Fibroblast of skin of left biceps (primary cell): ENCODE measurements at regions not wholly inside any gene's neighbourhood (a gene's known extent, or its start where the extent isn't known, plus 50 kb on each side); places are given as distances from the start of the nearest gene placed in this dataset.
"Not testable (repeated sequence)": the region's sequence is repeated elsewhere in the genome, so short reads cannot be mapped to it uniquely, and the experiment has no call there.

Source experiments
- DNase-seq, 2 experiments: peaks; one replicate each; pipeline ENCODE4 v3.0.0-alpha.2; 2013; ENCODE audit warnings: low read depth in 2 of 2

- DNase-seq: no peak
These were observed 939.1 kb downstream of the FSCB start for GRCh38 chr14:43568022-43568421.

DNA sequence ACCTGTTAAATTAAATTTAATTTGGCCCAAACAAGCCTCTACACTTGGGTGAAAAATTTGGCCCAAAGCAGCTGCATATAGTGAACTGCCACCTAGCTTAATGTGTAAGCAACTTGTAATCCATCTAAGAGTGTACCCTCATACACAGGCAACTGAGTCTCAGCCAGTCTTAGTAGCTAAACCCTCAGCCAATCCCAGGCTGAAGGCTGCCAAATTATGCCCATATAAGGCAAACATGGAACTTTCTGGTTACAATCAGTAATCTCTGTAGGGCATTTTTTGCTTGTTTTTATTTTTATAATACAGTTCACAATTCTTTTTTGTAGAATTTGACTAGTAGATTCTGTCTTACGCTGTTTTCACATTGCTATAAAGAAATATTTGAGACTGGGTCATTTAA is 958.7 kb downstream of the FSCB start:
- no peak for DNase-seq

GRCh38 chr14:43547596-43547995 is 959.5 kb downstream of the FSCB start:
- not testable (repeated sequence) for DNase-seq

GRCh38 chr14:43541356-43541755 is 965.7 kb downstream of the FSCB start:
- no peak for DNase-seq

DNA sequence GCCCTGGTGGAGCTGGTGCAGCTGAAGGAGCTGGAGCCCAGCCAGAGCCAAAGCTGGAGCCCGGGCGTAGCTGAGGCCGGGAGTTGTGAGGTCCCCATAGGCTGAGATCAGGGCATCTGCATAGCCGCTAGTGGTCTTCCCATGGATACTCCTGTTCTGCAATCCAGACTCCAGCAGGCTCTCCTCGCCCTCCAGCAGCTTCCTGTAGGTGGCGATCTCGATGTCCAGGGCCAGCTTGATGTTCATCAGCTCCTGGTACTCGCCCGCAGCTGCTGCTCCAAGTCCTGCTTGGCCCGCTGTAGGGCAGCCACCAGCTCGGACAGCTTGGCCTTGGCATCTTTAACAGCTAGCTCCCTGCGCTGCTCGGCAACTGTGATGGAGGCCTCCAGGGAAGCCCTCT is 966.1 kb downstream of the FSCB start:
- DNase-seq: no peak

- no peak for DNase-seq
These were observed 967.9 kb downstream of the FSCB start for GRCh38 chr14:43539210-43539609.

DNA sequence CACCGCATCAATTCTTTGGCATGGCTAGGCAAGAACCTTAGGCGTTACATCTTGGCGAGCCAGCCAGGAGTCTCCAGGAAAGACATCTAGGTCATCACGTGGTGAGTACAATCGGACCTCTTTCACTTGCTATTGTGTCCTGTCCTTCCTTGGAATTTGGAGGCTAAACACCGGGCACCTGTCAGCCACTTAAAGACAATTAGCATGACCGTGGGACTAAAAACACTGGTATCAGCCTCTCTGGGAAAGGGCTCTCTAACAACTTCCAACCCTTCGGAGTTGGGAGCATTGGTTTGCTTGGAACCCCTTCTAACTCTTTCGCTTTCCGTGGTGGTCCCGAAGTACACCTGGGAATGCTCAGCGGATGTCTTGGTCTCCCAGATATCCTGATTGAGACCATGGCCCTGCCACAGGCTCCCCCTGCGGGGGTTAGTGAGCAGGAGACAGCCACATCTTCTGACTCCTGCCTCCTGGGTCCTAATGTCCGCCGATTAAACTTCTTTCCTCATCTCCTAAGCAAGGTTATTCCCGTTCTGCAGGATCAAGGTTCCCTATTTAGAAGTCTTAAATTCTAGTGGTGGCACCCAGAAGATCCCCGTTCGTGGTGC is 971.7 kb downstream of the FSCB start:
- no peak for DNase-seq

- DNase-seq: no peak
These were observed 974.2 kb downstream of the FSCB start for GRCh38 chr14:43532825-43533416.

DNA sequence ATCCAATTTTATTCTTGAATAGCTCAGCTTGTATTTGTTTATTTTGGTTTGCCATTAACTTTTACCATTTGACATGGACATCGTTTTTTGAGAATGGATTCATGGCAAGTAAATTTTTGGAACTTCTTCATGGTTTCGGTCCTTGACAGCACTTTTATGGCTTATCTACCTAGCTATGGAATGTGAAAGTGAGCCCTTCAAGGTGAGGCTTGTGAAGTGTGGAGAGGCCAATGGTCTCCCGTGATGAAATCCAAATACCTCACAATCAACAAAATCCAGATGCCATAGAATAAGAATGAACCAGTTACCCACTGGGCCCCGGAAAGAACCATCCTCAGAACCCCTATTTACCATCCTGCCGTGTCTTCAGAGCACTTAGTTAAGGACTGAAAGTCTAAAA is 978.8 kb downstream of the FSCB start:
- no peak for DNase-seq

- no peak for DNase-seq
These were observed 981.4 kb downstream of the FSCB start for GRCh38 chr14:43525658-43526057.

DNA sequence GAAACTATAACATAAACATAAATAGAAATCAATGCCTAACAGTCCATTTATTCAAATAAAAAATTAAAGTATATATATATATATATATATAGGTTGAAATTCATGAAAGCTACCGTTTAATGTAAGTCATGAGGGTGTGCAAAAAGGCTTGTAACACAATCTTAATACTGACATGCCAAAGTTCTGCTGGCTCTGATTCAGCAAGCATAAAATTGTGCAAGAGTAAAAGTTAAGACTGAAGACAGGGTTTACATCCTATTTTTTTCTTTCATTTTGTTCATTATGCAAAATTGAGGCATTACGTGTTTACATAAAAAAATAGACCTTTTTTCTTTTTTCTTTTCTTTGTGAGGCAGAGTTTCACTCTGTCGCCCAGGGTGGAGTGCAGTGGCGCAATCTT is 984.2 kb downstream of the FSCB start:
- DNase-seq: no peak

GRCh38 chr14:43522191-43522590 is 984.9 kb downstream of the FSCB start:
- DNase-seq: no peak

GRCh38 chr14:43503508-43503907 is 1003.6 kb downstream of the FSCB start:
- DNase-seq: no peak

DNA sequence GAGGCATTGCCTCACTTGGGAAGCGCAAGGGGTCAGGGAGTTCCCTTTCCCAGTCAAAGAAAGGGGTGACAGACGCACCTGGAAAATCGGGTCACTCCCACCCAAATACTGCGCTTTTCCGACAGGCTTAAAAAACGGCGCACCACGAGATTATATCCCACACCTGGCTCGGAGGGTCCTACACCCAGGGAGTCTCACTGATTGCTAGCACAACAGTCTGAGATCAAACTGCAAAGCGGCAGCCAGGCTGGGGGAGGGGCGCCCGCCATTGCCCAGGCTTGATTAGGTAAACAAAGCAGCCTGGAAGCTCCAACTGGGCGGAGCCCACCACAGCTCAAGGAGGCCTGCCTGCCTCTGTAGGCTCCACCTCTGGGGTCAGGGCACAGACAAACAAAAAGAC is 1014.7 kb downstream of the FSCB start:
- DNase-seq: not testable (repeated sequence)

GRCh38 chr14:43483415-43483814 is 1023.7 kb downstream of the FSCB start:
- no peak for DNase-seq

GRCh38 chr14:43481864-43482263 is 1025.2 kb downstream of the FSCB start:
- no peak for DNase-seq

GRCh38 chr14:43480976-43481375 is 1026.1 kb downstream of the FSCB start:
- no peak for DNase-seq

- no peak for DNase-seq
These were observed 1027.4 kb downstream of the FSCB start for GRCh38 chr14:43479596-43480195.

DNA sequence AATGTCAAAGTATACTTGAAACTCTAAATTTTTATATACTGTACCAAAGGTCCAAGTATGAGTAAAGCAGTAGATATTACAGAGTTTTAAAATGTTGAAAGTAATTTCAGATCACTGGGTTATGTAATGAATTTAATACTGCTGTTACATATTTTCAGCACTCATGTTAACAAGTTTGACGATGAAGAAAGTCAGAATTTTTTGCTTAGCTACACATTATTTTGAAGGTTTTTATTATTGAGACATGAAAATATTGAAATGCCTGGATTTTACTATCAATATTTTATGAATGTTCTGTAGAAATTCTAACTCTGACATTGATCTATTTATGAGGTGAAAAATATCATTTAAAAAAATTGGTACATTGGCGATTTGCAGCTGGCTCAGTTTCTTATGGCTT is 1030.3 kb downstream of the FSCB start:
- DNase-seq: no peak

DNA sequence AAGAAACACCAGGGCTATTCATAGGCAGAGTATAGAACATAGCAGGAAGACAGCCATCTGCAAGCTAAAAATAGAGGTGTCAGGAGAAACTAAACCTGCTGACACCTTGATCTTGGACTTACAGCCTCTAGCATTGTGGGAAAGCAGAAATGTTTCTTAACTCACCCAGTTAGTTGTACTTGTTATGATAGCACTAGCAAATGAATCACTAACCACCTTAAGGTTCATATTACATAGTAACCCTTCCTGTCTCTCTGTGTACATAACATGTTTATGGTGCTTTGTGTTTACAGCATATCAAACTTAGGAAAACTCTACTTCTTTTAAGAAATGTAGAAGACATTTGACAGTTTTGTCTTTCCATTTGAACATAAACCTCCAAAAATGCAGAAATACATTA is 1031.3 kb downstream of the FSCB start:
- no peak for DNase-seq

DNA sequence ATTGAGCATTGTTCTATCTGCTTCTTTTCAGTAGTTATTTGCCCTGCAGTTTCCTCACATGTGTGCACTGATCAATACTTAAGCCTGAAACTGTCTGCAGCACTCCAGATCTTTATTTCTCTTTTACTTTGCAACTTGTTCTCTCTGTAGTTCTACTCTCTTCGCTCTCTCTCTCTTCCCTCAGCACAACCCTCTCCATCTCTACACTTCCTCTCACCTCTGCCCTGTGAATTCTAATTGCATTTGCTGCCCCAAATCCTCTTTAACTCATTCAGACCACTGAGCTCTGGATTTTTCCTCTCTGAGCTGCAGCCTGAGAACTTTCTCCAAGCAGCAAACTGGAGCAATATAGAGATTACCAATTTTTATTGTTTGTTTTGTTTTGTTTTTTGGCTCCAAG is 1035.5 kb downstream of the FSCB start:
- no peak for DNase-seq

DNA sequence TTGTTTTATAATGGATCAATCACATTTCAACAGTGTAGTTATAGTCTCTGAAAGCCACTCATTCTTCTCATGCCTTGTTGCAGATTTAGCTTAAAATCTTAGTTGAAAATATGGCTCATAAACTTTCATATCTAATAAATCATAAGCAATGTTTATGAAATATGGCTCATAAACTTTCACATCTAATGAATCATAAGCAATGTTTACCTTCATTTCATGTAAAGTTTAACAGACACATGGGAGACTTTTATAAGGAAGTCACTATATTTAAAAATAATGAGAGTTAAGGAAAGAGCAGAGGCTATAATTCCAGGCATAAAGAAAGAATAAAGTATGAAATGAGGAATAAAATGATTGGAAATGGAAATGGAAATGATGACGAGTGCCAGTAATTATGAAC is 1042.1 kb downstream of the FSCB start:
- DNase-seq: no peak

- no peak for DNase-seq
These were observed 1057.8 kb downstream of the FSCB start for GRCh38 chr14:43449291-43449690.

GRCh38 chr14:43438056-43438455 is 1069.0 kb downstream of the FSCB start:
- no peak for DNase-seq
